Osteoblast (primary cell): ENCODE measurements at regions not wholly inside any gene's neighbourhood (a gene's known extent, or its start where the extent isn't known, plus 50 kb on each side); places are given as distances from the start of the nearest gene placed in this dataset.

Experiments
- DNase-seq: peaks from one replicate; pipeline ENCODE4 v3.0.0; 2011; ENCODE audit warnings: low spot score, mixed read lengths; ENCODE audit not compliant: insufficient read length; ENCODE audit errors: missing footprints
- H2AFZ ChIP-seq: 2 replicates; pipeline ENCODE4 v1.6.0; 2011; ENCODE audit warnings: mild to moderate bottlenecking, low read length
- H3K27ac ChIP-seq: 2 replicates; pipeline ENCODE4 v1.5.1; 2011; ENCODE audit warnings: mild to moderate bottlenecking, low read depth, low read length, moderate library complexity
- H3K27me3 ChIP-seq: 2 replicates; pipeline ENCODE4 v1.6.0; 2012; ENCODE audit warnings: mild to moderate bottlenecking, control low read depth, inconsistent platforms, low read length, moderate library complexity; ENCODE audit not compliant: insufficient read depth
- H3K36me3 ChIP-seq: 2 replicates; pipeline ENCODE4 v1.5.1; 2011; ENCODE audit warnings: mild to moderate bottlenecking, low read length, control low read depth, moderate library complexity; ENCODE audit not compliant: insufficient read depth
- H3K4me1 ChIP-seq: 2 replicates; pipeline ENCODE4 v1.5.1; 2011; ENCODE audit warnings: mild to moderate bottlenecking, low read length, control low read depth, moderate library complexity; ENCODE audit not compliant: insufficient read depth
- H3K4me2 ChIP-seq: 2 replicates; pipeline ENCODE4 v1.6.0; 2011; ENCODE audit warnings: mild to moderate bottlenecking, low read length; ENCODE audit not compliant: insufficient read depth
- H3K4me3 ChIP-seq: fragments of 200-600 bp; sonication (generic); 3 replicates; pipeline ENCODE4 v1.5.1; 2012; ENCODE audit warnings: mild to moderate bottlenecking, low read length, inconsistent platforms; ENCODE audit not compliant: insufficient read depth
- H3K79me2 ChIP-seq: 2 replicates; pipeline ENCODE4 v1.6.0; 2012; ENCODE audit warnings: mild to moderate bottlenecking, low read length, control low read depth, inconsistent platforms; ENCODE audit not compliant: insufficient read depth
- H3K9me3 ChIP-seq: 2 replicates; pipeline ENCODE4 v1.5.1; 2011; ENCODE audit warnings: low read depth, low read length, control low read depth
- H4K20me1 ChIP-seq: 2 replicates; pipeline ENCODE4 v1.6.0; 2012; ENCODE audit warnings: mild to moderate bottlenecking, low read length, control low read depth; ENCODE audit not compliant: insufficient read depth
- CTCF ChIP-seq: IDR thresholded peaks from 2 replicates; pipeline ENCODE4 v1.5.1; 2011; ENCODE audit warnings: mild to moderate bottlenecking, low read depth, low read length, moderate library complexity; ENCODE audit errors: extremely low read depth

- H3K36me3 ChIP-seq, result no peaks in the 10 kb centered on the region
- H3K79me2 ChIP-seq, result no peaks in the 10 kb centered on the region
- no peaks in the 10 kb centered on the region for H4K20me1 ChIP-seq
- H3K4me3 ChIP-seq, result no peak overlapping the region
- no peak for TF ChIP-seq CTCF
- DNase-seq, result no peak
- no peak overlapping the region for H3K27ac ChIP-seq
- H3K4me1 ChIP-seq, result no peaks in the 10 kb centered on the region
- H3K27me3 ChIP-seq, result no peaks in the 10 kb centered on the region
- no peak overlapping the region for H2AFZ ChIP-seq
- no peaks in the 10 kb centered on the region for H3K9me3 ChIP-seq
- H3K4me2 ChIP-seq, result no peak overlapping the region
Observed at GRCh38 chr3:5332270-5332956, 144.9 kb downstream of the EDEM1 start.

GRCh38 chr3:5339967-5340535 is 152.5 kb downstream of the EDEM1 start:
- H3K27me3 ChIP-seq, result no peaks in the 10 kb centered on the region
- no peak overlapping the region for H2AFZ ChIP-seq
- no peak for TF ChIP-seq CTCF
- DNase-seq, result no peak
- H3K79me2 ChIP-seq, result no peaks in the 10 kb centered on the region
- H3K4me2 ChIP-seq, result no peak overlapping the region
- H3K27ac ChIP-seq, result no peak overlapping the region
- H3K4me3 ChIP-seq, result no peak overlapping the region
- no peaks in the 10 kb centered on the region for H3K9me3 ChIP-seq
- no peaks in the 10 kb centered on the region for H4K20me1 ChIP-seq
- no peaks in the 10 kb centered on the region for H3K36me3 ChIP-seq
- no peaks in the 10 kb centered on the region for H3K4me1 ChIP-seq

GRCh38 chr3:5341610-5342009 is 154.1 kb downstream of the EDEM1 start:
- Histone ChIP-seq H3K36me3 (no peaks in the 10 kb centered on the region), H3K4me3 (no peak overlapping the region), H3K79me2 (no peaks in the 10 kb centered on the region), H3K4me1 (no peaks in the 10 kb centered on the region), H4K20me1 (no peaks in the 10 kb centered on the region), H3K9me3 (no peaks in the 10 kb centered on the region), H3K4me2 (no peak overlapping the region), H3K27ac (no peak overlapping the region), H3K27me3 (no peaks in the 10 kb centered on the region), H2AFZ (no peak overlapping the region)
- TF ChIP-seq CTCF, result no peak
- DNase-seq, result no peak

- Histone ChIP-seq H3K4me2 (no peak overlapping the region), H3K9me3 (no peaks in the 10 kb centered on the region), H4K20me1 (no peaks in the 10 kb centered on the region), H3K4me1 (no peaks in the 10 kb centered on the region), H2AFZ (no peak overlapping the region), H3K36me3 (no peaks in the 10 kb centered on the region), H3K4me3 (no peak overlapping the region), H3K79me2 (no peaks in the 10 kb centered on the region), H3K27ac (no peak overlapping the region), H3K27me3 (no peaks in the 10 kb centered on the region)
- DNase-seq, result no peak
- TF ChIP-seq CTCF, result no peak
Observed at GRCh38 chr3:5343459-5343858, 156.0 kb downstream of the EDEM1 start.
